ENCODE measurements at regions not wholly inside any gene's neighbourhood (a gene's known extent, or its start where the extent isn't known, plus 50 kb on each side); places are given as distances from the start of the nearest gene placed in this dataset.

GRCh38 chr2:13819896-13820295 is 812.6 kb upstream of the LRATD1 start:
- TF ChIP-seq CTCF (IDR thresholded peaks at IDR 0.05) (no peak), EZH2 (IDR thresholded peaks at IDR 0.05) (no peak)
